HepG2 (cell line): ENCODE measurements at regions not wholly inside any gene's neighbourhood (a gene's known extent, or its start where the extent isn't known, plus 50 kb on each side); places are given as distances from the start of the nearest gene placed in this dataset.

Experiments used
- ATAC-seq: fragments of 200-7000 bp; cut with Tn5 transposase; 3 replicates; pipeline ENCODE4 v1.9.1; 2020; ENCODE audit warnings: mild to moderate bottlenecking, moderate library complexity
- BruUV-seq: library from RNA; stranded (reverse); fragments of 400-500 nt; replicated peaks from 2 replicates; lab custom pipeline; 2021; lab: Mats Ljungman, UMichigan
- CTCF ChIA-PET: fragments of 300-600 bp; formaldehyde crosslinking; extraction: SDS; loops from one replicate; lab custom pipeline; 2021; ENCODE audit warnings: low total read pairs, inconsistent platforms, low intra/inter-chr PET ratio; lab: Yijun Ruan, JAX
- POLR2A ChIA-PET: fragments of 350-600 bp; sonication (Branson Sonifier 250); formaldehyde crosslinking; loops from one replicate; lab custom pipeline; 2020; ENCODE audit warnings: antibody characterized with exemption, inconsistent platforms; lab: Yijun Ruan, JAX
- DNase-seq: peaks from one replicate; pipeline ENCODE4 v3.0.0-alpha.2; 2015; ENCODE audit warnings: low spot score
- FAIRE-seq: peaks from 3 replicates; lab custom pipeline; 2011; peaks lifted over from hg19 to GRCh38; lab: Jason Lieb, UNC
- H2AFZ ChIP-seq: one replicate; pipeline ENCODE4 v1.6.1; 2011; ENCODE audit warnings: low read length, inconsistent platforms
- H3K27ac ChIP-seq: fragments of 300-600 bp; 3 replicates; pipeline ENCODE4 v1.8.0; 2011; ENCODE audit warnings: mixed run types, mild to moderate bottlenecking, mixed read lengths, low read length, inconsistent platforms; ENCODE audit not compliant: insufficient read depth; ENCODE audit errors: extremely low read length
- H3K27me3 ChIP-seq, 2 experiments: fragments of 200-600 bp in 1 of 2; 2 replicates in 1 of 2; 3 replicates in 1 of 2; pipeline versions ENCODE4 v1.6.0 to v1.8.0; 2011; ENCODE audit warnings: low read length in 2 of 2, mild to moderate bottlenecking in 2 of 2, moderate library complexity in 2 of 2, inconsistent platforms in 1 of 2; ENCODE audit not compliant: insufficient read depth in 2 of 2, control insufficient read depth in 1 of 2
- H3K36me3 ChIP-seq, 2 experiments: fragments of 200-600 bp in 1 of 2; replicated peaks in 1 of 2; 2 replicates in 1 of 2; 3 replicates in 1 of 2; pipeline versions ENCODE4 v1.5.1 to v1.8.0; 2011; ENCODE audit warnings: low read length in 2 of 2, inconsistent platforms in 1 of 2; ENCODE audit not compliant: insufficient read depth in 2 of 2, control insufficient read depth in 1 of 2
- H3K4me1 ChIP-seq: 2 replicates; pipeline ENCODE4 v1.5.1; 2012; ENCODE audit warnings: low read length, inconsistent platforms; ENCODE audit not compliant: insufficient read depth
- H3K4me2 ChIP-seq: 2 replicates; pipeline ENCODE4 v1.6.0; 2011; ENCODE audit warnings: low read depth, low read length, inconsistent platforms
- H3K4me3 ChIP-seq, 3 experiments: fragments of 200-600 bp in 1 of 3; sonication (generic), shearing (Covaris generic) in 1 of 3; replicated peaks in 1 of 3; 2 replicates each; pipeline ENCODE4 v1.5.1; 2011 to 2016; ENCODE audit warnings: low read length in 3 of 3, inconsistent platforms in 2 of 3, low read depth in 2 of 3, mild to moderate bottlenecking in 2 of 3, control low read depth in 1 of 3, mixed read lengths in 1 of 3; ENCODE audit not compliant: insufficient read depth in 1 of 3
- H3K79me2 ChIP-seq: one replicate; pipeline ENCODE4 v1.6.1; 2011; ENCODE audit warnings: low read length, inconsistent platforms; ENCODE audit not compliant: insufficient read depth
- H3K9ac ChIP-seq: 2 replicates; pipeline ENCODE4 v1.6.0; 2011; ENCODE audit warnings: mild to moderate bottlenecking, low read depth, low read length, inconsistent platforms; ENCODE audit not compliant: insufficient read depth
- H3K9me3 ChIP-seq: 2 replicates; pipeline ENCODE4 v1.5.1; 2012; ENCODE audit warnings: mild to moderate bottlenecking, low read length
- H4K20me1 ChIP-seq: 2 replicates; pipeline ENCODE4 v1.6.0; 2011; ENCODE audit warnings: inconsistent platforms, mild to moderate bottlenecking, low read length, moderate library complexity; ENCODE audit not compliant: insufficient read depth
- ATF7 ChIP-seq, 2 experiments: fragments of 450-650 bp in 1 of 2; sonication (generic) in 1 of 2; formaldehyde crosslinking in 1 of 2; IDR thresholded peaks; 2 replicates each; pipeline versions ENCODE4 v1.4.0 to v1.6.1; 2016 to 2020; ENCODE audit warnings: antibody characterized with exemption in 1 of 2, mild to moderate bottlenecking in 1 of 2, missing genetic modification reagents in 1 of 2
- BHLHE40 ChIP-seq: IDR thresholded peaks from 2 replicates; pipeline ENCODE4 v1.6.1; 2011; ENCODE audit warnings: low read length, improper control_type of control experiment
- ESRRA ChIP-seq: sonication (generic); formaldehyde crosslinking; IDR thresholded peaks from 2 replicates; pipeline ENCODE4 v1.5.1; 2020; ENCODE audit warnings: mild to moderate bottlenecking, low read depth, missing genetic modification reagents
- FOSL1 ChIP-seq: sonication (generic); formaldehyde crosslinking; IDR thresholded peaks from 2 replicates; pipeline ENCODE4 v1.9.0; 2021; ENCODE audit warnings: missing genetic modification reagents, borderline replicate concordance
- GATA4 ChIP-seq: sonication (generic); IDR thresholded peaks from 2 replicates; pipeline ENCODE4 v1.6.1; 2016; ENCODE audit warnings: antibody characterized with exemption, low read depth, borderline replicate concordance
- JARID2 ChIP-seq: sonication (generic); formaldehyde crosslinking; IDR thresholded peaks from 2 replicates; pipeline ENCODE4 v1.8.1; 2023; ENCODE audit warnings: missing genetic modification reagents, inconsistent platforms; ENCODE audit not compliant: insufficient replicate concordance
- SIN3A ChIP-seq: IDR thresholded peaks from 2 replicates; pipeline ENCODE4 v1.6.1; 2011; ENCODE audit warnings: low read depth, mild to moderate bottlenecking, control low read depth, low read length, borderline replicate concordance
- WGBS: methylation state at CpG from one replicate; pipeline ENCODE4 v1.1.6; 2017; ENCODE audit warnings: low lambda C conversion rate; 5-methylcytosine and 5-hydroxymethylcytosine counted together
- in situ Hi-C: cut with HindIII; loops from 2 replicates; pipeline ENCODE4 v1.10.0; 2017; ENCODE audit warnings: low pct_unique_long_range_greater_than_20kb; ENCODE audit not compliant: extremely low pct_ligation_motif_present
- intact Hi-C: fragments of 100-400 bp; cut with micrococcal nuclease; formaldehyde crosslinking; loops from one replicate; pipeline ENCODE4 v1.10.0; 2022; ENCODE audit not compliant: unreplicated experiment
- TF ChIP-seq, protein P1 (sequence below): sonication (generic); formaldehyde crosslinking; IDR thresholded peaks from 2 replicates; pipeline ENCODE4 v1.5.0; 2020; ENCODE audit warnings: mild to moderate bottlenecking, missing genetic modification reagents, borderline replicate concordance

DNA sequence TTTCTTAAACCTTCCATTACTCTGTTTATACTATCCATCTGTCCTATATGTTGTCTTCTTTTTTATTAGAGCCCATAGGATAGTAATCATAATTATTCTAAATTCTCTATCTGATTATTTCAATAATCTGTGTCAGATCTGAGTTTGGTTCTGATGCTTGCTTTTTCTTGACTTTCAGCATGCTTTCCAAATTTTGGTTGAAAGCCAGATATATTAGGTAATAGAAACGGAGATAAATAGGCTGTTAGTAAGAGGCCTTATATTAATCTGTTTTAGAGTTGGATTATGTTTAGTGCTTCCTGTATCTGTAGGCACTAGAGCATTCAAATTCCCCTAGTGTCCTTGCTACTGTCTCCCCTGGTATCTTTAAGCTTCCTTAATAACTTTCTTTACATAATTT lies 939.9 kb upstream of the GHITM start:
- intact Hi-C loops (no loop called here), in situ Hi-C loops (no loop called here)
- no peak for ATAC-seq
- BruUV-seq = no TSS peak
- CTCF ChIA-PET = no interaction called here
- Histone ChIP-seq H3K9ac (no peak overlapping the region), H3K4me2 (no peak overlapping the region), H3K79me2 (no peaks in the 10 kb centered on the region), H3K27ac (no peak overlapping the region), H3K4me1 (no peaks in the 10 kb centered on the region), H3K9me3 (peaks cover 57% of the 10 kb centered on the region), H3K27me3 (no peaks in the 10 kb centered on the region), H3K4me3 (no peak overlapping the region), H3K36me3 (no peaks in the 10 kb centered on the region)
- 0% methylated on average over 1 of the region's 1 CpG for WGBS
- no peak for FAIRE-seq
- POLR2A ChIA-PET = no interaction called here
- DNase-seq = no peak
- TF ChIP-seq, protein P1, sequence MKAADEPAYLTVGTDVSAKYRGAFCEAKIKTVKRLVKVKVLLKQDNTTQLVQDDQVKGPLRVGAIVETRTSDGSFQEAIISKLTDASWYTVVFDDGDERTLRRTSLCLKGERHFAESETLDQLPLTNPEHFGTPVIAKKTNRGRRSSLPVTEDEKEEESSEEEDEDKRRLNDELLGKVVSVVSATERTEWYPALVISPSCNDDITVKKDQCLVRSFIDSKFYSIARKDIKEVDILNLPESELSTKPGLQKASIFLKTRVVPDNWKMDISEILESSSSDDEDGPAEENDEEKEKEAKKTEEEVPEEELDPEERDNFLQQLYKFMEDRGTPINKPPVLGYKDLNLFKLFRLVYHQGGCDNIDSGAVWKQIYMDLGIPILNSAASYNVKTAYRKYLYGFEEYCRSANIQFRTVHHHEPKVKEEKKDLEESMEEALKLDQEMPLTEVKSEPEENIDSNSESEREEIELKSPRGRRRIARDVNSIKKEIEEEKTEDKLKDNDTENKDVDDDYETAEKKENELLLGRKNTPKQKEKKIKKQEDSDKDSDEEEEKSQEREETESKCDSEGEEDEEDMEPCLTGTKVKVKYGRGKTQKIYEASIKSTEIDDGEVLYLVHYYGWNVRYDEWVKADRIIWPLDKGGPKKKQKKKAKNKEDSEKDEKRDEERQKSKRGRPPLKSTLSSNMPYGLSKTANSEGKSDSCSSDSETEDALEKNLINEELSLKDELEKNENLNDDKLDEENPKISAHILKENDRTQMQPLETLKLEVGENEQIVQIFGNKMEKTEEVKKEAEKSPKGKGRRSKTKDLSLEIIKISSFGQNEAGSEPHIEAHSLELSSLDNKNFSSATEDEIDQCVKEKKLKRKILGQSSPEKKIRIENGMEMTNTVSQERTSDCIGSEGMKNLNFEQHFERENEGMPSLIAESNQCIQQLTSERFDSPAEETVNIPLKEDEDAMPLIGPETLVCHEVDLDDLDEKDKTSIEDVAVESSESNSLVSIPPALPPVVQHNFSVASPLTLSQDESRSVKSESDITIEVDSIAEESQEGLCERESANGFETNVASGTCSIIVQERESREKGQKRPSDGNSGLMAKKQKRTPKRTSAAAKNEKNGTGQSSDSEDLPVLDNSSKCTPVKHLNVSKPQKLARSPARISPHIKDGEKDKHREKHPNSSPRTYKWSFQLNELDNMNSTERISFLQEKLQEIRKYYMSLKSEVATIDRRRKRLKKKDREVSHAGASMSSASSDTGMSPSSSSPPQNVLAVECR (CRISPR knock-in tag) = no peak
- TF ChIP-seq FOSL1 (CRISPR knock-in tag) (no peak), ESRRA (no peak), JARID2 (no peak), BHLHE40 (no peak), GATA4 (no peak), ATF7 (IDR thresholded peaks at IDR 0.05) (no peak), ATF7 (CRISPR knock-in tag; IDR thresholded peaks at IDR 0.05) (no peak), SIN3A (no peak)
- TF ChIP-seq, all 625 proteins: peak for 0
- Histone ChIP-seq H4K20me1 (no peaks in the 10 kb centered on the region), H2AFZ (no peak overlapping the region)
